Astrocyte of the cerebellum (primary cell): ENCODE measurements at regions not wholly inside any gene's neighbourhood (a gene's known extent, or its start where the extent isn't known, plus 50 kb on each side); places are given as distances from the start of the nearest gene placed in this dataset.

Experiments
- DNase-seq: peaks from one replicate; pipeline ENCODE4 v3.0.0-alpha.2; 2011; ENCODE audit warnings: low read depth
- H3K4me3 ChIP-seq: 2 replicates; pipeline ENCODE4 v1.5.1; 2011; ENCODE audit warnings: mild to moderate bottlenecking, low read depth, low read length, moderate library complexity
- CTCF ChIP-seq: IDR thresholded peaks from 2 replicates; pipeline ENCODE4 v1.5.1; 2012; ENCODE audit warnings: low read length, low read depth, moderate library complexity, mild to moderate bottlenecking; ENCODE audit errors: missing control alignments
- in situ Hi-C: cut with HindIII; loops from 2 replicates; pipeline ENCODE4 v1.10.0; 2017; ENCODE audit warnings: low sequenced_read_pairs

DNA sequence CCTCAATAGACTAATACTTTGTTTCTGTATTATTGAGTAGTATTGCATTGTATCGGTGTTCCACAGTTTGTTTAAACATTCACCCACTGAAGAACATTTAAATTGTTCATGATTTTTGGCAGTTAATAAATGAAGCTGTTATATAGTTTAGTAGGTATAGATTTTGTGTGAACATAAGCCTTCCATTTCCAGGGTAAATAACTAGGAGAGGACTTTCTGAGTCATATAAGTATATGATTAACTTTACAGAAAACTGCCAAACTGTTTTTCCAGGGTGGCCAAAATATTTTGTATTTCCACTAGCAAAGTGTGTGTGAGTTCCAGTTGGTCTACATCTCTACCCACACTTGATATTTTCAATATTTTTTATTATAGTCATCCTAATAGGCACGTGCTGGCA, 70.0 kb upstream of the MLIP start:
- no peak for DNase-seq
- in situ Hi-C loops = no loop called here
- H3K4me3 ChIP-seq = no peak overlapping the region
- TF ChIP-seq CTCF = no peak

DNA sequence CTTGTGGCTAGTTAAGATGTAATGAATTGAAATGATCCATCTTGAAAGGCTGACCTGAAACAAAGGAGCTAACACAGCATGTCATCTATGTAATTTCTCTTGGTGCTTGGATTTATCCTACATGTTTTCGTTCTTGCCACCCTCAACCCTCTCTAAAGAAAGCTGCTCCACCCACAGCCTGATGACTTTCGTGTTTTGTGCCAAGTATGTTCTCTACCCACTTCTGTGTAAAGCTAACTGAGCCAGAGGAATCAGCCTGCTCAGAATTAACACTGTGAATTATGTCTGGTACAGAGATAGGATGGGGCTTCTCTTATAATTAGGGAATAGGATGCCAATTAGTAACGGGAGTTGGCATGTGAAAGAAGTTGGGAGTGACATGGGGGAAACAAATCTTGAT, 67.9 kb upstream of the MLIP start:
- H3K4me3 ChIP-seq = no peak overlapping the region
- in situ Hi-C loops = no loop called here
- no peak for DNase-seq
- TF ChIP-seq CTCF = no peak

DNA sequence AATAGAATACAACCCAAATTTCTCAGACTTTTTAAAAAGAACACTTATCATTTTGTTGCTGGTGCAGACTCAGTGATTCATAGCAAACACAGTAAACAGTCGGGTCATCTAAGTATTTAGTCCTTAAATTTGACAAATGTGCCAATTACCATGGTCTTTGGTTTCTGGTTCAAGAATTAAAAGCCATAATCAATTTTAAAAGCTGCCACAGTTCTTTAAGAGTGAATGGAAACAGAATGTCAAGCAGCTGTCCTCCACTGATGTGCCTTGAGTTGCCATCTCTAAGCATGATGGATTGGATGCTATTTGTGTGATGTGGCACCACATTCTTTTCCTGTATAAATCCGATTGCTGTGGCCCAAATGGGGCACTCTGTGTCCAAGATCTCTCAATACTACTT, 67.2 kb upstream of the MLIP start:
- in situ Hi-C loops = no loop called here
- no peak for TF ChIP-seq CTCF
- DNase-seq = no peak
- no peak overlapping the region for H3K4me3 ChIP-seq

DNA sequence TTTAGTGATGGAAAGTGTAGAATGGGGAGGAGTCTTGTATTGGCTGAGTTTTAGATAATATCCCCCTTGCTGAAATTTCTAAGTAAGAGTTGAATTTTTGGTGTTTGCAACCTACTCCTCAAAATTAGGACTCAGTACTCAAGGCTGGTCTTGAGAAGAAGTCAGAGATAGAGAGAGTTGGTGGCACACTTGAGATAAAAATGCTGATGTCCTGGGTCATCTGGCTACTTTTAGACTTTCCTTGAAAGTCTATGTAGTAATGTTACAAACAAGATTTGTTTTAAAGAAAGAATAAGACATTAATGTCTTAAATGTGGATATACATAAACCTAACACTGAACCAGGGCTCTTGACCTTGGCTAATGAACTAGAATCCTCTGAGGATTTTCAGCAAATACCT, 62.5 kb upstream of the MLIP start:
- H3K4me3 ChIP-seq = no peak overlapping the region
- in situ Hi-C loops = no loop called here
- no peak for TF ChIP-seq CTCF
- DNase-seq = no peak

- DNase-seq = no peak
- in situ Hi-C loops = no loop called here
- no peak overlapping the region for H3K4me3 ChIP-seq
- no peak for TF ChIP-seq CTCF
These were observed 60.5 kb upstream of the MLIP start for GRCh38 chr6:54050750-54051149.

DNA sequence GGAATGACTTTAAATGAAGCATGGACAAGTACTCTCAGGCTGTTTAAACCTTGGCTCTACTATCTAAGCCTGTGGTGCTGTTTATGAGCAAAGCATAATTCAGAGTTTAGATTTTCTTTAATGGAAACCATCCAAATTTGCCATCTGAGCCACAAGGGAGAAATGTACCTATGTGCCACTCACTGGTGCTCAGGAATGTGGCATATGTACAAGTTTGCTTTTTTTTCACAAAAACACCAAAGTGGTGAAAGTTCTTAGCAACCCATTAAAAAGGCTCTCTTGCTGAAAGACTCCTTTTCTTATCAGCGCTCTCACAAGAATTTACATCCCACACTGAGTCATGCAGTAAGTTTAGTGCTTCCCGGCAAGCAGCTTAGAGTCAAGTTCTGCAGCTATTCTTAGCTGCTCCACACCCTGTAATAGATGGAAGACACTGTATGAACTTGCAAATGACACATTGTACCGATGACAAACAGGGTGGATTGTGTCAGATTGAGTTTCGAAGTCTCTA, 57.3 kb upstream of the MLIP start:
- no peak for TF ChIP-seq CTCF
- in situ Hi-C loops = no loop called here
- peak; percentile 66 for DNase-seq
- H3K4me3 ChIP-seq = no peak overlapping the region

DNA sequence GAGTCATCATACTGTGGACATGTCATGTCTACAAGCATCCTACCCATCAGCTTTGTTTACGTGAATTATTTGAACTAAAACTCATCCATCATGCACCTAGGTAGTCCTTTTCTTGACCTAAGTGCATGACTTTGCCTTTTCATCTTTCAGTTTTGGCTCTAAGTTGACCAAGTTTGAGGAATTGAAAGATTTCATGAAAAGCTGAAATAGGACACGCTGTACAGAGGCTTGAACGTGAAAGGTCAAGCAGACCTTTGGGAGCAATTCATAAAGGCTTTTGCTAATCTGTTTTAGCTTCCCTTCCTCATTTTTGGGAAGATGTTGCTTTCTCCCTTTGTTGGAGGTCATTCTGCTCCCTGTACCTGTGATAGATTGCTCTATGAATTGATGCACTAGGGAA, 55.1 kb upstream of the MLIP start:
- TF ChIP-seq CTCF = no peak
- no peak overlapping the region for H3K4me3 ChIP-seq
- in situ Hi-C loops = no loop called here
- DNase-seq = no peak
